ENCODE measurements at regions not wholly inside any gene's neighbourhood (a gene's known extent, or its start where the extent isn't known, plus 50 kb on each side); places are given as distances from the start of the nearest gene placed in this dataset.
A peak's percentile ranks its signal among the peaks of the same experiment; 100 is the strongest.

GRCh38 chr2:223142118-223142517 lies 90.1 kb downstream of the KCNE4 start:
- H3K4me3 ChIP-seq (ENCODE audit: low read length), result no peak overlapping the region
- intact Hi-C loops (cut with DNase I), result no loop called here
- WGBS, result 77% methylated on average over 7 of the region's 7 CpGs
- H3K9me3 ChIP-seq (ENCODE audit: control insufficient read depth, low read length), result no peaks in the 10 kb centered on the region
- no peaks in the 10 kb centered on the region for H3K27me3 ChIP-seq (ENCODE audit: control insufficient read depth, insufficient read depth)
- H3K4me1 ChIP-seq (ENCODE audit: control insufficient read depth, insufficient read depth, low read length), result no peaks in the 10 kb centered on the region
- no peak overlapping the region for H3K27ac ChIP-seq (ENCODE audit: low read length)
- ATAC-seq, result no peak
- no peak for DNase-seq

GRCh38 chr2:223147431-223147830 lies 95.4 kb downstream of the KCNE4 start:
- Histone ChIP-seq H3K9me3 (ENCODE audit: control insufficient read depth, low read length) (no peaks in the 10 kb centered on the region), H3K27ac (ENCODE audit: low read length) (no peak overlapping the region), H3K4me1 (ENCODE audit: control insufficient read depth, insufficient read depth, low read length) (no peaks in the 10 kb centered on the region), H3K27me3 (ENCODE audit: control insufficient read depth, insufficient read depth) (no peaks in the 10 kb centered on the region), H3K4me3 (ENCODE audit: low read length) (no peak overlapping the region)
- WGBS, result 88% methylated on average over 3 of the region's 3 CpGs
- intact Hi-C loops (cut with DNase I), result no loop called here
- ATAC-seq, result no peak
- DNase-seq, result no peak

- no peak for DNase-seq
- Histone ChIP-seq H3K27me3 (ENCODE audit: control insufficient read depth, insufficient read depth) (no peaks in the 10 kb centered on the region), H3K4me3 (ENCODE audit: low read length) (no peak overlapping the region), H3K9me3 (ENCODE audit: control insufficient read depth, low read length) (no peaks in the 10 kb centered on the region), H3K27ac (ENCODE audit: low read length) (no peak overlapping the region), H3K4me1 (ENCODE audit: control insufficient read depth, insufficient read depth, low read length) (no peaks in the 10 kb centered on the region)
- no peak for ATAC-seq
- 80% methylated on average over 3 of the region's 3 CpGs for WGBS
- intact Hi-C loops (cut with DNase I), result no loop called here
These were observed 96.5 kb downstream of the KCNE4 start for GRCh38 chr2:223148516-223148915.

GRCh38 chr2:223155956-223156355 lies 104.0 kb downstream of the KCNE4 start:
- H3K4me1 ChIP-seq (ENCODE audit: control insufficient read depth, insufficient read depth, low read length), result no peaks in the 10 kb centered on the region
- DNase-seq, result no peak
- ATAC-seq, result no peak
- no peaks in the 10 kb centered on the region for H3K9me3 ChIP-seq (ENCODE audit: control insufficient read depth, low read length)
- H3K27me3 ChIP-seq (ENCODE audit: control insufficient read depth, insufficient read depth), result no peaks in the 10 kb centered on the region
- intact Hi-C loops (cut with DNase I), result no loop called here
- H3K27ac ChIP-seq (ENCODE audit: low read length), result no peak overlapping the region
- no peak overlapping the region for H3K4me3 ChIP-seq (ENCODE audit: low read length)

GRCh38 chr2:223161873-223162458 lies 110.0 kb downstream of the KCNE4 start:
- no peak overlapping the region for H3K4me3 ChIP-seq (ENCODE audit: low read length)
- no peak for ATAC-seq

DNA sequence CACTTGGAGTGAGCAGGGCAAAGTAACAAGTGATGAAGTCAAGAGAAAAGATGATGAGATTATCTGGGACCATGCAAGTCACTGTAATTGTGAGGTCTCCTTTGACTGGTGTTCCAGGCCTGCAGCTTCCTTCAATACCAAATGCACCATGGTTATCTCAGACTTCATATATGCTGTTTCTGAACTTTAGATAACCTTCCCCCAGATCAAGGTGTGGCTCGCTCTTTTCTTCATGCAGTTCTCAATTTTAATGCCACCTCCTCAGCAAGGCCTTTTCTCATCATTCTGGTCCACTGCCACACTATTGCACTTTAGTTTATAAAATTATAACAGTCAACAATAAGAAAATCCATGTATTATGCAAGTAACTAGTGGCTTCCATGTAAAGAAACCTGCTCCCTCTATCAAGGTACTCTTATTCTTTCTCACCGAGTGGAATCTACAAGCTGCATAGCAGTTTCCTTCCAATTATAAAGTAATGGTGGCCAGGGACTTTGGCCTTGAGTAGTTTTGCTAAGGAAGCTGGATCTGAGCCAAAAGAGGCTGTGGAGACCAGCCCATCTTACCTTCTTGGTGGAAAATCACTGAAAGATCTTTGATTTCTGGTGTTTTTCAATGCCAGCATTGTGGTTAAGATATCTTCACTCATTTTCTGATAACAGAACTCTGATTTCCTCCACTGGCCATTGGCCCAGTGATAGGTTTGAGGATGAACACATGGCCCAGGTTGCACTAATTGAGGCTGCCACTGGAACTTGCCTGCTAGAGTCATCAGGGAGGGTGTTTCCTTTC lies 113.6 kb downstream of the KCNE4 start:
- Histone ChIP-seq H3K9me3 (ENCODE audit: control insufficient read depth, low read length) (no peaks in the 10 kb centered on the region), H3K4me1 (ENCODE audit: control insufficient read depth, insufficient read depth, low read length) (no peaks in the 10 kb centered on the region), H3K27ac (ENCODE audit: low read length) (no peak overlapping the region), H3K27me3 (ENCODE audit: control insufficient read depth, insufficient read depth) (no peaks in the 10 kb centered on the region), H3K4me3 (ENCODE audit: low read length) (no peak overlapping the region)
- no peak for ATAC-seq
- DNase-seq, result no peak
- intact Hi-C loops (cut with DNase I), result no loop called here
- 85% methylated on average over 2 of the region's 2 CpGs for WGBS

More at GRCh38 chr2:223161873-223162458, 110.0 kb downstream of the KCNE4 start:
- intact Hi-C loops (cut with DNase I), result no loop called here
- H3K4me1 ChIP-seq (ENCODE audit: control insufficient read depth, insufficient read depth, low read length), result no peaks in the 10 kb centered on the region
- WGBS, result 77% methylated on average over 8 of the region's 8 CpGs
- no peaks in the 10 kb centered on the region for H3K27me3 ChIP-seq (ENCODE audit: control insufficient read depth, insufficient read depth)
- no peak overlapping the region for H3K27ac ChIP-seq (ENCODE audit: low read length)
- no peak for DNase-seq
- no peaks in the 10 kb centered on the region for H3K9me3 ChIP-seq (ENCODE audit: control insufficient read depth, low read length)

DNA sequence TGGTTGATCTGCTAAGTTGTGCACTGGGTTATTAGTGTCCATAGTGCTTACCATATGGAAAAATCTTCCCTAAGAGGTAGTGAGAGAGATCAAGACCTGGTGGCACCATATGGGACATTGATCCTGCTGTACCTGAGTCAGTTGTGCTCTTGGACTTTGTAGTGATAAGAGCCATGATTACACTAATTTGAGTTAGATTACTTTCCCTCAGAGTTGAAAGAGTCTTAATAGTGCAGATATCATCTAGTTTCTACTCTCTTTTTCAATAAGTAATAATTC lies 114.2 kb downstream of the KCNE4 start:
- Histone ChIP-seq H3K27ac (ENCODE audit: low read length) (no peak overlapping the region), H3K4me3 (ENCODE audit: low read length) (no peak overlapping the region), H3K9me3 (ENCODE audit: control insufficient read depth, low read length) (no peaks in the 10 kb centered on the region), H3K4me1 (ENCODE audit: control insufficient read depth, insufficient read depth, low read length) (no peaks in the 10 kb centered on the region), H3K27me3 (ENCODE audit: control insufficient read depth, insufficient read depth) (no peaks in the 10 kb centered on the region)
- intact Hi-C loops (cut with DNase I), result no loop called here
- DNase-seq (no peak), ATAC-seq (no peak)

DNA sequence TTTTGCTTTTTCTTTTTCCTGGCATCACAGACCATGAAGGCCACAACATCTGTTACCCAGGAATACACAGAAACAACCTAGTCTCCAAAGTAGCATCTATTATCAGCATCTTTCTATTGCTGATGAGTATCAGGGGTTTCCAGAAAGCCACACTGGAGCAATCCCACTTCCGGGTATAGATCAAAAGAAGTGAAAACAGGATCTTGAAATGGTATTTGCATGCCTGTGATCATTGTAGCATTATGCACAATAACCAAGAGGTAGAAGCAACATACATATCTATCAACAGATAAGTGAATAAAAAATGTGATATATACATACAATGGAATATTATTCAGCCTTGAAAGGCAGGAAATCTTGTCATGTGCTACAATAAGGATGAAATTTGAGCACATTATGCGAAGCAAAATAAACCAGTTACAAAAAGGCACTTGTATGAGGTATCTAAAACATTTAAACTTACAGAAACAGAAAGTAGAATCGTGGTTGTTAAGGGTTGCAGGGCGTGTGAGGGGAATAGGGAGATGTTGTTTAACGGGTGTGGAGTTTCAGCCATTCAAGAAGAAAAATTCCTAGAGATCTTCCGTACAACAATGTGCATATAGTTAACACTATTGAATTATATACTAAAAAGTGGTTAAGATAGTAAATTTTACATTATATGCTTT lies 115.1 kb downstream of the KCNE4 start:
- WGBS, result 89% methylated on average over 6 of the region's 6 CpGs
- ATAC-seq, result no peak

GRCh38 chr2:223169830-223170605 lies 118.0 kb downstream of the KCNE4 start:
- no peaks in the 10 kb centered on the region for H3K27me3 ChIP-seq (ENCODE audit: control insufficient read depth, insufficient read depth)
- no peak overlapping the region for H3K27ac ChIP-seq (ENCODE audit: low read length)
- intact Hi-C loops (cut with DNase I), result no loop called here
- H3K9me3 ChIP-seq (ENCODE audit: control insufficient read depth, low read length), result no peaks in the 10 kb centered on the region
- H3K4me1 ChIP-seq (ENCODE audit: control insufficient read depth, insufficient read depth, low read length), result no peaks in the 10 kb centered on the region
- DNase-seq, result no peak
- H3K4me3 ChIP-seq (ENCODE audit: low read length), result no peak overlapping the region
- WGBS, result 57% methylated on average over 6 of the region's 6 CpGs
- ATAC-seq, result no peak

More for the DNA sequence above, 115.1 kb downstream of the KCNE4 start:
- Histone ChIP-seq H3K9me3 (ENCODE audit: control insufficient read depth, low read length) (no peaks in the 10 kb centered on the region), H3K27ac (ENCODE audit: low read length) (no peak overlapping the region), H3K27me3 (ENCODE audit: control insufficient read depth, insufficient read depth) (no peaks in the 10 kb centered on the region), H3K4me3 (ENCODE audit: low read length) (no peak overlapping the region), H3K4me1 (ENCODE audit: control insufficient read depth, insufficient read depth, low read length) (no peaks in the 10 kb centered on the region)
- intact Hi-C loops (cut with DNase I), result no loop called here
- DNase-seq, result no peak

- Histone ChIP-seq H3K4me1 (ENCODE audit: control insufficient read depth, insufficient read depth, low read length) (no peaks in the 10 kb centered on the region), H3K4me3 (ENCODE audit: low read length) (no peak overlapping the region), H3K27ac (ENCODE audit: low read length) (no peak overlapping the region), H3K9me3 (ENCODE audit: control insufficient read depth, low read length) (no peaks in the 10 kb centered on the region), H3K27me3 (ENCODE audit: control insufficient read depth, insufficient read depth) (no peaks in the 10 kb centered on the region)
- whole genome bisulfite sequencing, result 62% methylated on average over 2 of the region's 2 CpGs
- no peak for ATAC-seq
- intact Hi-C loops (cut with DNase I), result no loop called here
- DNase-seq, result no peak
These were observed 125.0 kb downstream of the KCNE4 start for GRCh38 chr2:223176970-223177369.

DNA sequence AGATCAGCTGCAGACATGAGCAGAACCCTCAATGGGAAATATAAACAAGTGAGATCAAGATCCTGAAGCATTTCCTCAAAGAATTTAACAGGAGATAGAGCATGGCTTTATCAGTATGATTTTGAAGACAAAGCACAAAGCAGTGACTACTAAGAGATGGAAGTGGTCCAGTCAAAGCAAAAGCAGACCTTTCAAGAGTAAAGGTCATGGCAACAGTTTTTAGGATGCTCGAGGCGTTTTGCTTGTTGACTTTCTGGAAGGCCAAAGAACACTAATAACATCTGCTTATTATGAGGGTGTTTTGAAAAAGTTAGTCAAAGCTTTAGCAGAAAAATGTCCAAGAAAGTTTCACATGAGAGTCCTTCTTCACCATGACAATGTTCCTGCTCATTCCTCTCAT lies 128.5 kb downstream of the KCNE4 start:
- intact Hi-C loops (cut with DNase I), result no loop called here
- no peak for DNase-seq
- peak in 1 of 2 donors; percentile 35 for ATAC-seq
- Histone ChIP-seq H3K4me3 (ENCODE audit: low read length) (no peak overlapping the region), H3K27me3 (ENCODE audit: control insufficient read depth, insufficient read depth) (no peaks in the 10 kb centered on the region), H3K4me1 (ENCODE audit: control insufficient read depth, insufficient read depth, low read length) (no peaks in the 10 kb centered on the region), H3K9me3 (ENCODE audit: control insufficient read depth, low read length) (no peaks in the 10 kb centered on the region), H3K27ac (ENCODE audit: low read length) (no peak overlapping the region)
- 23% methylated on average over 2 of the region's 2 CpGs for whole genome bisulfite sequencing

Measured in right cardiac atrium (tissue), 5 donors.